Lower leg skin (tissue), 4 donors: ENCODE measurements at regions not wholly inside any gene's neighbourhood (a gene's known extent, or its start where the extent isn't known, plus 50 kb on each side); places are given as distances from the start of the nearest gene placed in this dataset.

ENCODE experiments used
- DNase-seq, 2 donors: peaks; one replicate each; pipeline ENCODE4 v3.0.0-alpha.2; 2019; ENCODE audit warnings: low spot score in 2 of 2
- H3K4me3 ChIP-seq: fragments of 200-600 bp; sonication (generic); 2 replicates; pipeline ENCODE4 v1.5.1; 2017; ENCODE audit warnings: mild to moderate bottlenecking, low read depth; ENCODE audit not compliant: poor library complexity, severe bottlenecking
- CTCF ChIP-seq, 3 donors: fragments of 450-650 bp; IDR thresholded peaks; one replicate each; pipeline ENCODE4 v1.5.1; 2016; ENCODE audit warnings: antibody characterized with exemption in 3 of 3, mild to moderate bottlenecking in 3 of 3, moderate library complexity in 2 of 3
- POLR2A ChIP-seq, 2 donors: fragments of 450-650 bp; IDR thresholded peaks; one replicate each; pipeline ENCODE4 v1.6.1; 2016 to 2017; ENCODE audit warnings: antibody characterized with exemption in 2 of 2, mild to moderate bottlenecking in 1 of 2, moderate library complexity in 1 of 2
- WGBS, 2 donors: methylation state at CpG; one replicate each; pipeline ENCODE4 v1.1.5; 2018; 5-methylcytosine and 5-hydroxymethylcytosine counted together
- intact Hi-C: fragments of 100-400 bp; cut with DNase I; formaldehyde crosslinking; loops from one replicate; pipeline ENCODE4 v1.15.0; 2023; ENCODE audit warnings: low total_unique reads

DNA sequence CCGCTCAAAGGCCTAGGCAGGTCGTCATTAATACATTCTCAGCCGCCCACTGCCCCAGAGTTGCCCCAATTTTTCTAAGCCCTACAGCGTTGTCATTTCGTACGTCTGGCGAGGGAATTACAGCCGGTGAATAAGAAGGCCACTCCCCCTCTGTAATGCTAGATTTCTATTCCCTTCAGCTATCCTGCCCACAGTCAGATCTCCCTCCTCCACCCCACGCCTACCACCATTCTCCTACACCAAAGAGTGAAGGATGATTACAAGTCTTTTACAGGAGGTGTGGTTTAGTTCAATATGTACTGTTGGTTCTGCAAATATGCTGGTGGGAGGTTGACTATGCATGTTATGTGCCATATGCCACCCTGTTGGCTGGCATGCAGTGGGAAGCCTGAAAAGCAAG is 83.7 kb upstream of the SMIM15 start:
- no peak overlapping the region for H3K4me3 ChIP-seq
- intact Hi-C loops: no loop called here
- DNase-seq: no peak
- WGBS, 2 donors: 38 to 53% methylated on average over 9 of the region's 9 CpGs
- TF ChIP-seq POLR2A (IDR thresholded peaks at IDR 0.05) (no peak), CTCF (IDR thresholded peaks at IDR 0.05) (no peak)

DNA sequence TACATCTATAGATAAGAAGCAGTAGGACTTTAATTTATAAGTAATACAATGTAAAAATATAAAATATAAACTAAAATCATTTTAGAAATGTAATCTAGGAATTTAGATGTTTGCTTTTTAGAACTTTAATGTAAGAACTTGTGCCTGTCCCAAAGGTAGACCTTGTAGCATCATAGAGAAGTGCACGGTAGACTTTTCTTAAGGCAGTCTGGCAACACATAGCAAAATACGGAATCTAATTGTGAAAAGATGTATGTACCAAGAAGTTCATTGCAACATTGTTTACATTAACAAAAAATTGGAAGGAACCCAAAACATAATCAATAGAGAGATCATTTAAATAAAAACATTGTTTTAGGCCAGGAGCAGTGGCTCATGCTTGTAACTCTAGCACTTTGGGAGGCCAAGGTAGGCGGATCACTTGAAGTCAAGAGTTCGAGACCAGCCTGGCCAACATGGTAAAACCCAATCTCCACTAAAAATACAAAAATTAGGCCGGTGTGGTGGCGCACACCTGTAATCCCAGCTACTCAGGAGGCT is 84.6 kb upstream of the SMIM15 start:
- TF ChIP-seq CTCF (IDR thresholded peaks at IDR 0.05): no peak
- TF ChIP-seq POLR2A (IDR thresholded peaks at IDR 0.05): no peak
- DNase-seq: no peak
- intact Hi-C loops: no loop called here
- 85 to 87% methylated on average over 6 of the region's 6 CpGs for WGBS, 2 donors
- no peak overlapping the region for H3K4me3 ChIP-seq

GRCh38 chr5:61251874-61252642 is 80.0 kb upstream of the ZSWIM6 start:
- no peak overlapping the region for H3K4me3 ChIP-seq
- no peak for TF ChIP-seq CTCF (IDR thresholded peaks at IDR 0.05)
- TF ChIP-seq POLR2A (IDR thresholded peaks at IDR 0.05): no peak
- 81% methylated on average over 11 of the region's 11 CpGs for WGBS, 2 donors
- intact Hi-C loops: no loop called here
- DNase-seq: no peak

- TF ChIP-seq CTCF (IDR thresholded peaks at IDR 0.05) (no peak), POLR2A (IDR thresholded peaks at IDR 0.05) (no peak)
- intact Hi-C loops: no loop called here
- 88 to 92% methylated on average over 7 of the region's 7 CpGs for WGBS, 2 donors
- no peak for DNase-seq
- H3K4me3 ChIP-seq: no peak overlapping the region
These were observed 79.5 kb upstream of the ZSWIM6 start for GRCh38 chr5:61252643-61252925.

DNA sequence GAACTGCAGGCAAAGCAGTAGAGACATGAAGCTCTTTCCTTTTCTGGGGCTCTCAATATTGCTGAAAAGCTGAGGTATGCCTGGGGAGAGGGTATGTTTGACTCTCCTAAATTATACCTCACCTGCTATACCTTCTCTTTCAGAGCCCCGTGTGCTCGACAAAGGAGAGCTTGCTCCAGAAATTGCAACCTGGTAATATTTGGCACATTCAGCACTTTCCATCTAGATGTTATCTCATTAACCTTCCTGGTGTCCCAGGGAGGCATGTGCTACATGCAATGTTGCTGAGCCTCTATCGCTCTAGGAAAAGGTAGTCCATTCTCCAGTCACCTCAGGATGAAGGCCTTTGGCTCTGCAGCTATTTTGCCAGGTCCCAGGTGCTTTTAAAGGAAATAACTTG is 78.5 kb upstream of the ZSWIM6 start:
- intact Hi-C loops: no loop called here

More for the DNA sequence above, 78.5 kb upstream of the ZSWIM6 start:
- 53 to 57% methylated on average over 3 of the region's 3 CpGs for WGBS, 2 donors
- DNase-seq: no peak
- no peak for TF ChIP-seq CTCF (IDR thresholded peaks at IDR 0.05)
- TF ChIP-seq POLR2A (IDR thresholded peaks at IDR 0.05): no peak
- H3K4me3 ChIP-seq: no peak overlapping the region
